Endothelial cell of umbilical vein (primary cell): ENCODE measurements at regions not wholly inside any gene's neighbourhood (a gene's known extent, or its start where the extent isn't known, plus 50 kb on each side); places are given as distances from the start of the nearest gene placed in this dataset.

Source experiments
- BruUV-seq: library from RNA; stranded (reverse); fragments of 400-500 nt; replicated peaks from 2 replicates; lab custom pipeline; 2021; lab: Mats Ljungman, UMichigan
- CTCF ChIA-PET: fragments of 300-600, 350-600 bp; sonication (Branson Sonifier 250); formaldehyde crosslinking; loops from one replicate; lab custom pipeline; 2021; ENCODE audit warnings: antibody characterized with exemption, inconsistent platforms; lab: Charles Lee
- POLR2A ChIA-PET: fragments of 300-600, 350-600 bp; sonication (Branson Sonifier 250); formaldehyde crosslinking; loops from one replicate; lab custom pipeline; 2021; ENCODE audit warnings: antibody characterized with exemption, inconsistent platforms; lab: Charles Lee
- DNase-seq: peaks from one replicate; pipeline ENCODE4 v3.0.0-alpha.2; 2011; ENCODE audit warnings: low read depth, low spot score
- FAIRE-seq: peaks from 2 replicates; lab custom pipeline; 2011; peaks lifted over from hg19 to GRCh38; lab: Jason Lieb, UNC
- H2AFZ ChIP-seq: 2 replicates; pipeline ENCODE4 v1.6.0; 2012; ENCODE audit warnings: low read depth, low read length, control low read depth, inconsistent platforms
- H3K27ac ChIP-seq: 2 replicates; pipeline ENCODE4 v1.5.1; 2011; ENCODE audit warnings: low read depth, mild to moderate bottlenecking, control low read depth, low read length, moderate library complexity; ENCODE audit not compliant: insufficient read depth
- H3K27me3 ChIP-seq, 2 experiments: 2 replicates each; pipeline versions ENCODE4 v1.6.0 to v1.6.1; 2011; ENCODE audit warnings: low read length in 2 of 2, mixed read lengths in 1 of 2; ENCODE audit not compliant: control insufficient read depth in 2 of 2, insufficient read depth in 2 of 2
- H3K36me3 ChIP-seq, 2 experiments: 2 replicates in 1 of 2; 3 replicates in 1 of 2; pipeline ENCODE4 v1.5.1; 2011; ENCODE audit warnings: low read length in 2 of 2, mild to moderate bottlenecking in 1 of 2, moderate library complexity in 1 of 2; ENCODE audit not compliant: control insufficient read depth in 2 of 2, insufficient read depth in 2 of 2; ENCODE audit errors: extremely low read depth in 1 of 2
- H3K4me1 ChIP-seq: 3 replicates; pipeline ENCODE4 v1.5.1; 2011; ENCODE audit warnings: mild to moderate bottlenecking, low read length; ENCODE audit not compliant: control insufficient read depth, insufficient read depth; ENCODE audit errors: extremely low read depth
- H3K4me2 ChIP-seq: 2 replicates; pipeline ENCODE4 v1.6.1; 2011; ENCODE audit warnings: low read length, control low read depth, mixed read lengths; ENCODE audit not compliant: insufficient read depth
- H3K4me3 ChIP-seq, 3 experiments: fragments of 200-600 bp in 1 of 3; sonication (generic), shearing (Covaris generic) in 1 of 3; replicated peaks in 1 of 3; 2 replicates each; pipeline ENCODE4 v1.5.1; 2011 to 2016; ENCODE audit warnings: control low read depth in 3 of 3, low read length in 3 of 3, mild to moderate bottlenecking in 2 of 3, inconsistent platforms in 1 of 3, low read depth in 1 of 3, moderate library complexity in 1 of 3; ENCODE audit not compliant: insufficient read depth in 1 of 3
- H3K79me2 ChIP-seq: 2 replicates; pipeline ENCODE4 v1.6.0; 2012; ENCODE audit warnings: low read length, inconsistent platforms; ENCODE audit not compliant: control insufficient read depth, insufficient read depth
- H3K9ac ChIP-seq: replicated peaks from 2 replicates; pipeline ENCODE3; 2011; ENCODE audit warnings: low read length, control low read depth; ENCODE audit not compliant: insufficient read depth; ENCODE audit errors: extremely low read depth
- H3K9me1 ChIP-seq: replicated peaks from 3 replicates; pipeline ENCODE4 v1.6.0; 2011; ENCODE audit warnings: mild to moderate bottlenecking, low read length; ENCODE audit not compliant: control insufficient read depth, insufficient read depth; ENCODE audit errors: extremely low read depth
- H3K9me3 ChIP-seq: replicated peaks from 2 replicates; pipeline ENCODE4 v1.5.1; 2012; ENCODE audit warnings: low read length, inconsistent platforms; ENCODE audit not compliant: control insufficient read depth, insufficient read depth
- H4K20me1 ChIP-seq: replicated peaks from 2 replicates; pipeline ENCODE3; 2011; ENCODE audit warnings: mild to moderate bottlenecking, low read length; ENCODE audit not compliant: control insufficient read depth, insufficient read depth; ENCODE audit errors: extremely low read depth
- CTCF ChIP-seq, 2 donors: IDR thresholded peaks; 1 replicate in 1 of 2; 2 replicates in 1 of 2; pipeline ENCODE4 v1.5.1; 2011; ENCODE audit warnings: low read length in 2 of 2, mild to moderate bottlenecking in 2 of 2, moderate library complexity in 2 of 2, control low read depth in 1 of 2, inconsistent platforms in 1 of 2, low read depth in 1 of 2; ENCODE audit not compliant: insufficient read depth in 1 of 2; ENCODE audit errors: extremely low read depth in 1 of 2
- EZH2 ChIP-seq: IDR thresholded peaks from 2 replicates; pipeline ENCODE4 v1.6.1; 2012; ENCODE audit warnings: borderline replicate concordance, low read depth, mild to moderate bottlenecking, moderate library complexity, low read length, inconsistent platforms; ENCODE audit not compliant: severe bottlenecking
- FOS ChIP-seq: IDR thresholded peaks from 2 replicates; pipeline ENCODE4 v1.6.1; 2011; ENCODE audit warnings: mild to moderate bottlenecking, low read length, moderate library complexity, borderline replicate concordance; ENCODE audit not compliant: insufficient read depth
- GATA2 ChIP-seq: IDR thresholded peaks from 2 replicates; pipeline ENCODE4 v1.7.0; 2011; ENCODE audit warnings: low read depth, mild to moderate bottlenecking, moderate library complexity, mixed read lengths, low read length; ENCODE audit not compliant: insufficient read length, insufficient read depth
- JUN ChIP-seq: IDR thresholded peaks from 2 replicates; pipeline ENCODE4 v1.6.1; 2011; ENCODE audit warnings: borderline replicate concordance, low read depth; ENCODE audit not compliant: insufficient read length, insufficient read depth
- MAX ChIP-seq: IDR thresholded peaks from 2 replicates; pipeline ENCODE4 v1.6.1; 2011; ENCODE audit not compliant: insufficient read depth, insufficient read length
- MYC ChIP-seq: IDR thresholded peaks from one replicate; pipeline ENCODE4 v1.6.1; 2011; ENCODE audit warnings: mild to moderate bottlenecking, low read depth, low read length
- POLR2A ChIP-seq: IDR thresholded peaks from 2 replicates; pipeline ENCODE4 v1.6.1; 2012; ENCODE audit warnings: low read depth, mild to moderate bottlenecking, control low read depth, low read length
- POLR2AphosphoS5 ChIP-seq: IDR thresholded peaks from 2 replicates; pipeline ENCODE4 v1.6.1; 2012; ENCODE audit warnings: low read depth, mild to moderate bottlenecking, control low read depth, low read length, moderate library complexity; ENCODE audit not compliant: insufficient read depth
- dilution Hi-C: fragments of 300-500 bp; cut with MboI; formaldehyde crosslinking; loops from one replicate; pipeline ENCODE4 v1.15.0; 2019; ENCODE audit warnings: low sequenced_read_pairs; ENCODE audit not compliant: extremely low pct_ligation_motif_present
- intact Hi-C: fragments of 100-400 bp; cut with micrococcal nuclease; formaldehyde crosslinking; loops from one replicate; pipeline ENCODE4 v1.10.0; 2022

GRCh38 chr4:79088946-79089691 lies 149.9 kb upstream of the PAQR3 start:
- H3K4me1 ChIP-seq = no peaks in the 10 kb centered on the region
- FAIRE-seq (no peak), DNase-seq (no peak)
- no peak for TF ChIP-seq POLR2AphosphoS5
- no peak for TF ChIP-seq MAX
- no peak for TF ChIP-seq FOS
- TF ChIP-seq JUN = no peak
- no peak for TF ChIP-seq GATA2
- TF ChIP-seq EZH2 = no peak
- TF ChIP-seq CTCF (IDR thresholded peaks at IDR 0.05; ENCODE audit: extremely low read depth in 1 of 2, insufficient read depth in 1 of 2, low read depth in 1 of 2, low read length in 2 of 2) = no peak
- TF ChIP-seq MYC = no peak
- no peak for TF ChIP-seq POLR2A
- CTCF ChIA-PET = no interaction called here
- no peak overlapping the region for H3K4me2 ChIP-seq
- BruUV-seq = no TSS peak
- H3K27ac ChIP-seq = no peak overlapping the region
- H4K20me1 ChIP-seq = no peaks in the 10 kb centered on the region
- no peaks in the 10 kb centered on the region for H3K9me3 ChIP-seq
- H3K9me1 ChIP-seq = no peaks in the 10 kb centered on the region
- dilution Hi-C loops (no loop called here), intact Hi-C loops (no loop called here)
- H3K27me3 ChIP-seq = no peaks in the 10 kb centered on the region
- H3K9ac ChIP-seq = no peak overlapping the region
- no peak overlapping the region for H2AFZ ChIP-seq
- no peaks in the 10 kb centered on the region for H3K36me3 ChIP-seq
- no peaks in the 10 kb centered on the region for H3K79me2 ChIP-seq
- POLR2A ChIA-PET = no interaction called here
- no peak overlapping the region for H3K4me3 ChIP-seq
